Neural cell (in vitro differentiated cells): ENCODE measurements at regions not wholly inside any gene's neighbourhood (a gene's known extent, or its start where the extent isn't known, plus 50 kb on each side); places are given as distances from the start of the nearest gene placed in this dataset.

Experiments used
- H2AFZ ChIP-seq: fragments of 200-600, 300-800 bp; sonication (generic), shearing (Covaris generic); 2 replicates; pipeline ENCODE4 v1.6.0; 2014; ENCODE audit warnings: low read depth, mild to moderate bottlenecking, antibody characterized with exemption, low read length, moderate library complexity
- H3F3A ChIP-seq: fragments of 200-600 bp; shearing (Covaris generic); 2 replicates; pipeline ENCODE4 v1.6.1; 2016; ENCODE audit warnings: mild to moderate bottlenecking, moderate library complexity, mixed read lengths, antibody characterized with exemption, low read length; ENCODE audit not compliant: insufficient read depth, poor library complexity, severe bottlenecking
- H3K27ac ChIP-seq: fragments of 200-600, 300-800 bp; sonication (generic), shearing (Covaris generic); 2 replicates; pipeline ENCODE4 v1.5.1; 2014; ENCODE audit warnings: mild to moderate bottlenecking, low read length, moderate library complexity
- H3K27me3 ChIP-seq: fragments of 300-800, 200-600 bp; sonication (generic), shearing (Covaris generic); 2 replicates; pipeline ENCODE4 v1.6.0; 2014; ENCODE audit warnings: mild to moderate bottlenecking, low read depth, low read length, moderate library complexity; ENCODE audit not compliant: insufficient read depth
- H3K36me3 ChIP-seq: fragments of 300-800, 200-600 bp; sonication (generic), shearing (Covaris generic); 2 replicates; pipeline ENCODE4 v1.5.1; 2014; ENCODE audit warnings: mild to moderate bottlenecking, antibody characterized with exemption, low read length, moderate library complexity; ENCODE audit not compliant: insufficient read depth
- H3K4me2 ChIP-seq: fragments of 300-800, 200-600 bp; sonication (generic), shearing (Covaris generic); 2 replicates; pipeline ENCODE4 v1.6.0; 2014; ENCODE audit warnings: mild to moderate bottlenecking, low read length
- H3K4me3 ChIP-seq: fragments of 300-800, 200-600 bp; sonication (generic), shearing (Covaris generic); 2 replicates; pipeline ENCODE4 v1.5.1; 2014; ENCODE audit warnings: mild to moderate bottlenecking, low read length, moderate library complexity
- H3K79me2 ChIP-seq: fragments of 200-600 bp; shearing (Covaris generic); replicated peaks from 2 replicates; pipeline ENCODE4 v1.6.0; 2014; ENCODE audit warnings: mild to moderate bottlenecking, low read length, moderate library complexity; ENCODE audit not compliant: insufficient read depth
- H3K9ac ChIP-seq: fragments of 300-800, 200-600 bp; sonication (generic), shearing (Covaris generic); 2 replicates; pipeline ENCODE4 v1.6.1; 2016; ENCODE audit warnings: mild to moderate bottlenecking, low read length, mixed read lengths
- H3K9me2 ChIP-seq: fragments of 200-600 bp; shearing (Covaris generic); 2 replicates; pipeline ENCODE4 v1.6.1; 2016; ENCODE audit warnings: mild to moderate bottlenecking, low read length, mixed read lengths; ENCODE audit not compliant: insufficient read depth
- H3K9me3 ChIP-seq: fragments of 200-600, 300-800 bp; sonication (generic), shearing (Covaris generic); 2 replicates; pipeline ENCODE4 v1.6.1; 2016; ENCODE audit warnings: mild to moderate bottlenecking, mixed run types, low read length, moderate library complexity, mixed read lengths
- H4K20me1 ChIP-seq: fragments of 200-600 bp; shearing (Covaris generic); 2 replicates; pipeline ENCODE4 v1.6.1; 2016; ENCODE audit warnings: mild to moderate bottlenecking, mixed run types; ENCODE audit not compliant: insufficient read depth
- EP300 ChIP-seq: fragments of 450-650 bp; conservative IDR thresholded peaks from 2 replicates; pipeline ENCODE4 v1.6.1; 2014; ENCODE audit warnings: antibody characterized with exemption, mild to moderate bottlenecking, moderate library complexity; ENCODE audit not compliant: poor library complexity, severe bottlenecking
- EZH2 ChIP-seq: fragments of 200-600, 300-800 bp; shearing (Covaris generic), sonication (generic); IDR thresholded peaks from 2 replicates; pipeline ENCODE4 v1.6.1; 2014; ENCODE audit warnings: antibody characterized with exemption, low read length, borderline replicate concordance, mild to moderate bottlenecking; ENCODE audit not compliant: insufficient read depth, poor library complexity, severe bottlenecking
- MXI1 ChIP-seq: fragments of 450-650 bp; conservative IDR thresholded peaks from 2 replicates; pipeline ENCODE4 v1.6.1; 2014; ENCODE audit warnings: antibody characterized with exemption, mild to moderate bottlenecking; ENCODE audit not compliant: poor library complexity, severe bottlenecking
- POLR2AphosphoS5 ChIP-seq: IDR thresholded peaks from 2 replicates; pipeline ENCODE4 v1.6.1; 2012
- RAD21 ChIP-seq: fragments of 450-650 bp; conservative IDR thresholded peaks from 2 replicates; pipeline ENCODE4 v1.6.1; 2014; ENCODE audit warnings: antibody characterized with exemption, mild to moderate bottlenecking, moderate library complexity
- SMC3 ChIP-seq: fragments of 450-650 bp; conservative IDR thresholded peaks from 2 replicates; pipeline ENCODE4 v1.6.1; 2014; ENCODE audit warnings: antibody characterized with exemption, mild to moderate bottlenecking, moderate library complexity; ENCODE audit not compliant: poor library complexity
- TAF1 ChIP-seq: IDR thresholded peaks from 2 replicates; pipeline ENCODE4 v1.6.1; 2012; ENCODE audit warnings: low read depth
- TF ChIP-seq, protein P1 (sequence below): fragments of 450-650 bp; IDR thresholded peaks from 2 replicates; pipeline ENCODE4 v1.5.1; 2014; ENCODE audit warnings: antibody characterized with exemption, mild to moderate bottlenecking, moderate library complexity; ENCODE audit not compliant: poor library complexity, severe bottlenecking
- TF ChIP-seq, protein P2 (sequence below): IDR thresholded peaks from 2 replicates; pipeline ENCODE4 v1.6.1; 2012; ENCODE audit warnings: borderline replicate concordance

DNA sequence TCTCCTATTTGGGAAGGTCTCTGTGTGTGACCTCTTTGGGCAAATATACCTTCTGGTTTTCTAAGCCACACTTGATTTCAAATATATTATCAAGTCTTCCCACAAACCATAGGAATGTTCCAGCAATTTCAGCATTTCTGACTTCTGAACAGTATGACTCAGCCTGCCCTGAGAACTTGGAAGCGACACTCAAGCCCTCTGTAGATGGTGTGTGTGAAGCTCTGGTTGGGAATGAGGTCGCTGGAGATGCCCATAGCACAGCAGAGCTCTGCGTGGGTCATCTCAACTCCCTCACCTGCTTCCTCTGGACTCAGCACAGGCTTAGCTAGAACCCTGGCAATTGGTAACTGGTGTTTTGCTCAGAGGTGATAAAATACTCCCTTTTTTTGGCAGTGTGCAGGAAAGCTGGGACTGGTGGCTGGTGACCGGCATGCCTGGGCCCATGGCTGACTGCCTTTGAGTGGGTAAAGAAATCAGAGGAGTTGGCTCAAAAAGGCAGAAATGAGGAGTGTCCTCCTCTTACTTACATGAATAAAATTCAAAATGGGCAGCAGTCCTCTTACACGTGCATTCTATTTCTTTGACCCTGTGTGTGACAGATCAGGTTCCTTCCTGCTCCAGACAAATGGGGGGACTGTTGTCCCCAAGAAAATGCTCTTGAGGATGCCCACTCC, 87.5 kb upstream of the NRP1 start:
- no peak overlapping the region for H2AFZ ChIP-seq
- H3K36me3 ChIP-seq, result no peaks in the 10 kb centered on the region
- H3K9me2 ChIP-seq, result no peaks in the 10 kb centered on the region

DNA sequence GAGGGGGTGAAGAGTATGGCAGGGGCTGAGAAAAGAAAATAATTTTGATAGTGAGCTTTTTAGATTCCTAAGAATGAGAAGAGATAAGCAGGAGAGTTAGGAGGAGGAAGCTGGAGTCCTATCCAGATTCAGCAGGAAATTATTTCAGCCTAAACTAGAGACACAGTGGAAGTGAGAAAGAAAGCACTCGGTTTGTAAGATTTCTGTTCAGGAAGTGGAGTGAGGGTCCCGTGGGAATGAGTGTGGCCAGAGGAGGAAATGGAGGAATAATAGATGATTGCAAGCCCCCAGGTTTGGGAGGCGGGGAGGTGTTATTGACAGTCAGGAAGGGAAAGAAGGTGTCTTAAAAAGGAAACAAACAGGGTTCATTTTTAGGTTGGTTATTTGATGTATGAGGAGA, 84.8 kb upstream of the NRP1 start:
- Histone ChIP-seq H3K4me2 (no peak overlapping the region), H2AFZ (no peak overlapping the region), H3K27me3 (no peaks in the 10 kb centered on the region), H4K20me1 (no peaks in the 10 kb centered on the region), H3K79me2 (no peaks in the 10 kb centered on the region), H3K4me3 (no peak overlapping the region), H3K9me2 (no peaks in the 10 kb centered on the region), H3K27ac (no peak overlapping the region), H3K36me3 (no peaks in the 10 kb centered on the region), H3K9ac (no peak overlapping the region), H3K9me3 (no peaks in the 10 kb centered on the region), H3F3A (no peaks in the 10 kb centered on the region)
- TF ChIP-seq EP300 (no peak), RAD21 (no peak), MXI1 (no peak)
- TF ChIP-seq, protein P1, sequence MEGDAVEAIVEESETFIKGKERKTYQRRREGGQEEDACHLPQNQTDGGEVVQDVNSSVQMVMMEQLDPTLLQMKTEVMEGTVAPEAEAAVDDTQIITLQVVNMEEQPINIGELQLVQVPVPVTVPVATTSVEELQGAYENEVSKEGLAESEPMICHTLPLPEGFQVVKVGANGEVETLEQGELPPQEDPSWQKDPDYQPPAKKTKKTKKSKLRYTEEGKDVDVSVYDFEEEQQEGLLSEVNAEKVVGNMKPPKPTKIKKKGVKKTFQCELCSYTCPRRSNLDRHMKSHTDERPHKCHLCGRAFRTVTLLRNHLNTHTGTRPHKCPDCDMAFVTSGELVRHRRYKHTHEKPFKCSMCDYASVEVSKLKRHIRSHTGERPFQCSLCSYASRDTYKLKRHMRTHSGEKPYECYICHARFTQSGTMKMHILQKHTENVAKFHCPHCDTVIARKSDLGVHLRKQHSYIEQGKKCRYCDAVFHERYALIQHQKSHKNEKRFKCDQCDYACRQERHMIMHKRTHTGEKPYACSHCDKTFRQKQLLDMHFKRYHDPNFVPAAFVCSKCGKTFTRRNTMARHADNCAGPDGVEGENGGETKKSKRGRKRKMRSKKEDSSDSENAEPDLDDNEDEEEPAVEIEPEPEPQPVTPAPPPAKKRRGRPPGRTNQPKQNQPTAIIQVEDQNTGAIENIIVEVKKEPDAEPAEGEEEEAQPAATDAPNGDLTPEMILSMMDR, result no peak

More for the DNA sequence above, 87.5 kb upstream of the NRP1 start:
- no peaks in the 10 kb centered on the region for H3K27me3 ChIP-seq
- no peak overlapping the region for H3K27ac ChIP-seq
- H3K9ac ChIP-seq, result no peak overlapping the region
- H3K79me2 ChIP-seq, result no peaks in the 10 kb centered on the region
- H3K9me3 ChIP-seq, result no peaks in the 10 kb centered on the region
- H3F3A ChIP-seq, result no peaks in the 10 kb centered on the region
- no peak overlapping the region for H3K4me3 ChIP-seq
- no peak overlapping the region for H3K4me2 ChIP-seq
- TF ChIP-seq RAD21, result no peak
- TF ChIP-seq, protein P1, result no peak
- TF ChIP-seq SMC3, result no peak
- TF ChIP-seq, protein P2, sequence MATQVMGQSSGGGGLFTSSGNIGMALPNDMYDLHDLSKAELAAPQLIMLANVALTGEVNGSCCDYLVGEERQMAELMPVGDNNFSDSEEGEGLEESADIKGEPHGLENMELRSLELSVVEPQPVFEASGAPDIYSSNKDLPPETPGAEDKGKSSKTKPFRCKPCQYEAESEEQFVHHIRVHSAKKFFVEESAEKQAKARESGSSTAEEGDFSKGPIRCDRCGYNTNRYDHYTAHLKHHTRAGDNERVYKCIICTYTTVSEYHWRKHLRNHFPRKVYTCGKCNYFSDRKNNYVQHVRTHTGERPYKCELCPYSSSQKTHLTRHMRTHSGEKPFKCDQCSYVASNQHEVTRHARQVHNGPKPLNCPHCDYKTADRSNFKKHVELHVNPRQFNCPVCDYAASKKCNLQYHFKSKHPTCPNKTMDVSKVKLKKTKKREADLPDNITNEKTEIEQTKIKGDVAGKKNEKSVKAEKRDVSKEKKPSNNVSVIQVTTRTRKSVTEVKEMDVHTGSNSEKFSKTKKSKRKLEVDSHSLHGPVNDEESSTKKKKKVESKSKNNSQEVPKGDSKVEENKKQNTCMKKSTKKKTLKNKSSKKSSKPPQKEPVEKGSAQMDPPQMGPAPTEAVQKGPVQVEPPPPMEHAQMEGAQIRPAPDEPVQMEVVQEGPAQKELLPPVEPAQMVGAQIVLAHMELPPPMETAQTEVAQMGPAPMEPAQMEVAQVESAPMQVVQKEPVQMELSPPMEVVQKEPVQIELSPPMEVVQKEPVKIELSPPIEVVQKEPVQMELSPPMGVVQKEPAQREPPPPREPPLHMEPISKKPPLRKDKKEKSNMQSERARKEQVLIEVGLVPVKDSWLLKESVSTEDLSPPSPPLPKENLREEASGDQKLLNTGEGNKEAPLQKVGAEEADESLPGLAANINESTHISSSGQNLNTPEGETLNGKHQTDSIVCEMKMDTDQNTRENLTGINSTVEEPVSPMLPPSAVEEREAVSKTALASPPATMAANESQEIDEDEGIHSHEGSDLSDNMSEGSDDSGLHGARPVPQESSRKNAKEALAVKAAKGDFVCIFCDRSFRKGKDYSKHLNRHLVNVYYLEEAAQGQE, result no peak
- no peak for TF ChIP-seq POLR2AphosphoS5
- no peak for TF ChIP-seq MXI1
- TF ChIP-seq EP300, result no peak
- no peak for TF ChIP-seq EZH2
- no peak for TF ChIP-seq TAF1
- no peaks in the 10 kb centered on the region for H4K20me1 ChIP-seq
